Prostate gland (tissue), 2 donors: ENCODE measurements at regions not wholly inside any gene's neighbourhood (a gene's known extent, or its start where the extent isn't known, plus 50 kb on each side); places are given as distances from the start of the nearest gene placed in this dataset.

Source experiments
- CTCF ChIP-seq, 4 experiments: fragments of 200-600 bp in 2 of 4; fragments of 450-650 bp in 2 of 4; sonication (generic) in 2 of 4; IDR thresholded peaks; 1 replicate in 3 of 4; 2 replicates in 1 of 4; pipeline ENCODE4 v1.5.1; 2016 to 2019; ENCODE audit warnings: antibody characterized with exemption in 4 of 4, mild to moderate bottlenecking in 2 of 4, moderate library complexity in 2 of 4
- POLR2A ChIP-seq: fragments of 450-650 bp; IDR thresholded peaks from one replicate; pipeline ENCODE4 v1.6.1; 2016; ENCODE audit warnings: antibody characterized with exemption, mild to moderate bottlenecking
- POLR2AphosphoS5 ChIP-seq: sonication (generic); formaldehyde crosslinking; IDR thresholded peaks from one replicate; pipeline ENCODE4 v1.6.1; 2017; ENCODE audit warnings: antibody characterized with exemption

GRCh38 chr5:124872615-124873014, 126.2 kb upstream of the ZNF608 start:
- TF ChIP-seq CTCF (IDR thresholded peaks at IDR 0.05) (no peak), POLR2A (no peak), POLR2AphosphoS5 (no peak)
